OCI-LY3 (cell line): ENCODE measurements at regions not wholly inside any gene's neighbourhood (a gene's known extent, or its start where the extent isn't known, plus 50 kb on each side); places are given as distances from the start of the nearest gene placed in this dataset.

ENCODE experiments used
- H2AFZ ChIP-seq: fragments of 200-600, 300-600 bp; shearing (Covaris generic); 2 replicates; pipeline ENCODE4 v1.6.0; 2014; ENCODE audit warnings: antibody characterized with exemption, low read depth, low read length
- H3K27ac ChIP-seq: fragments of 200-600, 300-600 bp; sonication (generic); 2 replicates; pipeline ENCODE4 v1.5.1; 2014; ENCODE audit warnings: mild to moderate bottlenecking, low read length, moderate library complexity, mixed read lengths
- H3K27me3 ChIP-seq: fragments of 200-600, 300-600 bp; sonication (generic); 2 replicates; pipeline ENCODE4 v1.6.1; 2014; ENCODE audit warnings: low read depth, low read length, mixed read lengths
- H3K36me3 ChIP-seq: fragments of 200-600, 300-600 bp; sonication (generic); replicated peaks from 2 replicates; pipeline ENCODE3; 2014; ENCODE audit warnings: low read depth, low read length, mixed read lengths
- H3K4me1 ChIP-seq: fragments of 300-600, 200-600 bp; sonication (generic); 2 replicates; pipeline ENCODE4 v1.6.1; 2014; ENCODE audit warnings: low read length, mixed read lengths
- H3K4me2 ChIP-seq: fragments of 200-600, 300-600 bp; sonication (generic); 2 replicates; pipeline ENCODE4 v1.6.1; 2014; ENCODE audit warnings: low read length, mixed read lengths
- H3K4me3 ChIP-seq: fragments of 300-600, 200-600 bp; sonication (generic); 2 replicates; pipeline ENCODE4 v1.5.1; 2014; ENCODE audit warnings: antibody characterized with exemption, mild to moderate bottlenecking, low read length, moderate library complexity
- H3K79me2 ChIP-seq: fragments of 300-600, 200-600 bp; shearing (Covaris generic); 2 replicates; pipeline ENCODE4 v1.6.1; 2014; ENCODE audit warnings: mild to moderate bottlenecking, low read length, mixed read lengths
- H3K9ac ChIP-seq: fragments of 300-600, 200-600 bp; shearing (Covaris generic); 2 replicates; pipeline ENCODE4 v1.6.0; 2014; ENCODE audit warnings: mild to moderate bottlenecking, low read length, moderate library complexity
- H3K9me3 ChIP-seq: fragments of 200-600, 300-600 bp; shearing (Covaris generic); 2 replicates; pipeline ENCODE4 v1.6.1; 2014; ENCODE audit warnings: low read length, mixed read lengths; ENCODE audit not compliant: insufficient read depth
- H4K20me1 ChIP-seq: fragments of 200-600, 300-600 bp; sonication (generic); 2 replicates; pipeline ENCODE4 v1.6.1; 2016; ENCODE audit warnings: low read length, mixed read lengths; ENCODE audit not compliant: insufficient read depth
- CTCF ChIP-seq: fragments of 200-600, 300-600 bp; sonication (generic); IDR thresholded peaks from 2 replicates; pipeline ENCODE4 v1.5.1; 2014; ENCODE audit warnings: antibody characterized with exemption, low read length, low read depth
- EZH2phosphoT487 ChIP-seq: fragments of 200-600 bp; shearing (Covaris generic); IDR thresholded peaks from 2 replicates; pipeline ENCODE4 v1.6.1; 2018; ENCODE audit warnings: antibody characterized with exemption, mixed run types, low read depth

- Histone ChIP-seq H3K79me2 (no peaks in the 10 kb centered on the region), H2AFZ (no peak overlapping the region), H3K27ac (no peak overlapping the region), H4K20me1 (no peaks in the 10 kb centered on the region), H3K9me3 (no peaks in the 10 kb centered on the region), H3K9ac (no peak overlapping the region), H3K4me2 (no peak overlapping the region), H3K27me3 (no peaks in the 10 kb centered on the region), H3K36me3 (no peaks in the 10 kb centered on the region), H3K4me3 (no peak overlapping the region), H3K4me1 (no peaks in the 10 kb centered on the region)
- TF ChIP-seq EZH2phosphoT487 (no peak), CTCF (no peak)
These were observed 838.1 kb downstream of the TBL1XR1 start for GRCh38 chr3:176359211-176359610.

- Histone ChIP-seq H3K4me1 (no peaks in the 10 kb centered on the region), H3K27ac (no peak overlapping the region), H4K20me1 (no peaks in the 10 kb centered on the region), H3K36me3 (no peaks in the 10 kb centered on the region), H2AFZ (no peak overlapping the region), H3K79me2 (no peaks in the 10 kb centered on the region), H3K4me3 (no peak overlapping the region), H3K4me2 (no peak overlapping the region), H3K9me3 (no peaks in the 10 kb centered on the region), H3K27me3 (no peaks in the 10 kb centered on the region), H3K9ac (no peak overlapping the region)
- TF ChIP-seq EZH2phosphoT487: no peak
- TF ChIP-seq CTCF: no peak
These were observed 839.4 kb downstream of the TBL1XR1 start for GRCh38 chr3:176357891-176358290.

GRCh38 chr3:176354843-176355242 lies 842.4 kb downstream of the TBL1XR1 start:
- Histone ChIP-seq H3K27ac (no peak overlapping the region), H3K4me2 (no peak overlapping the region), H3K9me3 (no peaks in the 10 kb centered on the region), H3K27me3 (no peaks in the 10 kb centered on the region), H4K20me1 (no peaks in the 10 kb centered on the region), H3K9ac (no peak overlapping the region), H3K4me3 (no peak overlapping the region), H3K4me1 (no peaks in the 10 kb centered on the region), H3K79me2 (no peaks in the 10 kb centered on the region), H3K36me3 (no peaks in the 10 kb centered on the region), H2AFZ (no peak overlapping the region)
- no peak for TF ChIP-seq CTCF
- TF ChIP-seq EZH2phosphoT487: no peak

GRCh38 chr3:176352716-176353334 lies 844.5 kb downstream of the TBL1XR1 start:
- H3K9ac ChIP-seq: no peak overlapping the region
- no peaks in the 10 kb centered on the region for H3K27me3 ChIP-seq
- no peaks in the 10 kb centered on the region for H3K36me3 ChIP-seq
- H3K79me2 ChIP-seq: no peaks in the 10 kb centered on the region
- no peaks in the 10 kb centered on the region for H3K9me3 ChIP-seq
- no peaks in the 10 kb centered on the region for H3K4me1 ChIP-seq
- no peaks in the 10 kb centered on the region for H4K20me1 ChIP-seq
- TF ChIP-seq EZH2phosphoT487 (no peak), CTCF (no peak)
- H2AFZ ChIP-seq: no peak overlapping the region
- H3K4me2 ChIP-seq: no peak overlapping the region
- no peak overlapping the region for H3K27ac ChIP-seq
- H3K4me3 ChIP-seq: no peak overlapping the region
